IPS DF 4.7 (cell line): ENCODE measurements at regions not wholly inside any gene's neighbourhood (a gene's known extent, or its start where the extent isn't known, plus 50 kb on each side); places are given as distances from the start of the nearest gene placed in this dataset.

Experiments used
- DNase-seq: peaks from one replicate; pipeline ENCODE4 v3.0.0-alpha.2; 2013; ENCODE audit warnings: low spot score; ENCODE audit errors: extremely low read depth

- DNase-seq: no peak
These were observed 83.6 kb upstream of the PMEPA1 start for GRCh38 chr20:57793421-57793820.

- no peak for DNase-seq
These were observed 82.7 kb upstream of the PMEPA1 start for GRCh38 chr20:57792386-57793080.

- DNase-seq: no peak
These were observed 82.2 kb upstream of the PMEPA1 start for GRCh38 chr20:57791966-57792365.

GRCh38 chr20:57791178-57791962, 81.6 kb upstream of the PMEPA1 start:
- no peak for DNase-seq

GRCh38 chr20:57790176-57790575, 80.4 kb upstream of the PMEPA1 start:
- DNase-seq: no peak

- DNase-seq: no peak
These were observed 79.3 kb upstream of the PMEPA1 start for GRCh38 chr20:57788936-57789613.

- no peak for DNase-seq
These were observed 78.4 kb upstream of the PMEPA1 start for GRCh38 chr20:57787990-57788781.

- no peak for DNase-seq
These were observed 77.6 kb upstream of the PMEPA1 start for GRCh38 chr20:57787151-57787989.

- no peak for DNase-seq
These were observed 76.6 kb upstream of the PMEPA1 start for GRCh38 chr20:57786304-57786932.

GRCh38 chr20:57785720-57786119, 75.9 kb upstream of the PMEPA1 start:
- no peak for DNase-seq

- DNase-seq: no peak
These were observed 75.2 kb upstream of the PMEPA1 start for GRCh38 chr20:57785061-57785460.

GRCh38 chr20:57783956-57784837, 74.4 kb upstream of the PMEPA1 start:
- DNase-seq: no peak

- DNase-seq: no peak
These were observed 73.4 kb upstream of the PMEPA1 start for GRCh38 chr20:57783196-57783595.

GRCh38 chr20:57782631-57783041, 72.8 kb upstream of the PMEPA1 start:
- DNase-seq: no peak

GRCh38 chr20:57781901-57782300, 72.1 kb upstream of the PMEPA1 start:
- DNase-seq: no peak

GRCh38 chr20:57780906-57781305, 71.1 kb upstream of the PMEPA1 start:
- DNase-seq: no peak

GRCh38 chr20:57780398-57780797, 70.6 kb upstream of the PMEPA1 start:
- DNase-seq: no peak

GRCh38 chr20:57779401-57780003, 69.7 kb upstream of the PMEPA1 start:
- DNase-seq: no peak

- no peak for DNase-seq
These were observed 68.1 kb upstream of the PMEPA1 start for GRCh38 chr20:57777911-57778310.
